Endodermal cell (in vitro differentiated cells): ENCODE measurements at regions not wholly inside any gene's neighbourhood (a gene's known extent, or its start where the extent isn't known, plus 50 kb on each side); places are given as distances from the start of the nearest gene placed in this dataset.

Experiments used
- DNase-seq: peaks from one replicate; pipeline ENCODE4 v3.0.0-alpha.2; 2017
- H3K27ac ChIP-seq: 2 replicates; pipeline ENCODE4 v1.5.1; 2013; ENCODE audit warnings: mild to moderate bottlenecking, low read depth, low read length, moderate library complexity
- H3K27me3 ChIP-seq: 2 replicates; pipeline ENCODE4 v1.6.1; 2013; ENCODE audit warnings: mild to moderate bottlenecking, low read length, moderate library complexity; ENCODE audit not compliant: insufficient read depth, control insufficient read depth, poor library complexity, severe bottlenecking
- H3K36me3 ChIP-seq: 2 replicates; pipeline ENCODE4 v1.7.0; 2013; ENCODE audit warnings: mild to moderate bottlenecking, low read length, moderate library complexity; ENCODE audit not compliant: control insufficient read depth, insufficient read depth
- H3K4me1 ChIP-seq: one replicate; pipeline ENCODE4 v1.7.0; 2013; ENCODE audit warnings: low read length; ENCODE audit not compliant: control insufficient read depth, insufficient read depth
- H3K4me3 ChIP-seq: 2 replicates; pipeline ENCODE4 v1.5.1; 2013; ENCODE audit warnings: mild to moderate bottlenecking, low read length, moderate library complexity
- H3K9ac ChIP-seq: 2 replicates; pipeline ENCODE4 v1.6.1; 2013; ENCODE audit warnings: mild to moderate bottlenecking, low read length, moderate library complexity; ENCODE audit not compliant: poor library complexity, severe bottlenecking; ENCODE audit errors: extremely low read depth
- H3K9me3 ChIP-seq: 2 replicates; pipeline ENCODE4 v1.6.1; 2013; ENCODE audit warnings: mild to moderate bottlenecking, low read length, moderate library complexity; ENCODE audit not compliant: control insufficient read depth
- H3K27ac Mint-ChIP-seq: 2 replicates; pipeline ENCODE4 v1.8.0; 2020; ENCODE audit warnings: mixed read lengths
- H3K27me3 Mint-ChIP-seq: 2 replicates; pipeline ENCODE4 v1.8.0; 2021; ENCODE audit warnings: mild to moderate bottlenecking, mixed read lengths; ENCODE audit not compliant: insufficient read depth
- H3K36me3 Mint-ChIP-seq: 2 replicates; pipeline ENCODE4 v1.8.0; 2020; ENCODE audit warnings: low read depth, mixed read lengths
- H3K4me1 Mint-ChIP-seq: 2 replicates; pipeline ENCODE4 v1.8.0; 2020; ENCODE audit warnings: mixed read lengths
- H3K4me3 Mint-ChIP-seq: 2 replicates; pipeline ENCODE4 v1.8.0; 2020; ENCODE audit warnings: mild to moderate bottlenecking, moderate library complexity, mixed read lengths
- H3K9me3 Mint-ChIP-seq: 2 replicates; pipeline ENCODE4 v1.8.0; 2020; ENCODE audit warnings: mild to moderate bottlenecking, mixed read lengths
- WGBS, 2 experiments: methylation state at CpG; one replicate each; pipeline versions ENCODE4 v1.1.5 to v1.1.7; 2013; ENCODE audit warnings: missing lambda C conversion rate in 2 of 2, mixed read lengths in 1 of 2; ENCODE audit not compliant: insufficient coverage in 1 of 2, insufficient read length in 1 of 2; 5-methylcytosine and 5-hydroxymethylcytosine counted together
- TF ChIP-seq, protein P1 (sequence below): fragments of 200-600 bp; sonication (generic); conservative IDR thresholded peaks from 2 replicates; pipeline ENCODE4 v1.5.0; 2021; ENCODE audit warnings: antibody characterized with exemption, mild to moderate bottlenecking

DNA sequence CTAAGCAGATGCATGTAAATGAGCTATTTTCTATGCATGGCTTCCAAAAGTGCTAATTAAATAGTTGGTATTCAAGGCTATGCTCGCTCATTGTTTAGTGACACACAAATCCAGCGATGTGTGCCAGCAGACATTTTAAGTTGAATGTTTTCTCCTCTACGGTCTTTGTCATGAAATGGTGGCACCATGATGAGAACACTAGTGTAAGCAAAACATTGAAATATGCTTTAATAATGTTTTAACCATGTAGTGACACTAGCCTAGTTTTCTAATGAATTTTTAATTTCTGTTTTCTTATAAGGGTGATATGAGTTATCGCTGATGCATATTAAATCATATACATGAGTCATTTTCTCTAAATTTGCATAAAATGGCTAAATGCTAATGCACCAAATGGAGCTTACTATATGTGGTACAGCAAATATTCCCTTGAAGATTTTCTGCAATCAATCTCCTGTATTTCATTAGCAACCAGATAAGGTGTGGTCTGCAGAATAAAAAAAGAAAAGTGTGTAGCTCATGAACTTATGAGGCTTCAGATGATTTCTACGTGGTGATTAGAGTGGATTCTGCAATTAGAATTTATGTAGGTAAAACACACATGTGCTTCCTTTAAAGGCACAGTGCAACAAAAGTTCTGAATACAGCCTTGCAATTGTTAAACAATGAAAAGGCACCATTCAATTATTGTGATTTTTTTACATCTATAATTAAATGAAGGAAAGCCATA is 226.6 kb downstream of the MEF2C start:
- Mint-ChIP-seq H3K4me3 (no peak overlapping the region), H3K9me3 (no peaks in the 10 kb centered on the region), H3K4me1 (peaks cover 10% of the 10 kb centered on the region), H3K36me3 (no peaks in the 10 kb centered on the region), H3K27ac (no peak overlapping the region), H3K27me3 (peaks cover 51% of the 10 kb centered on the region)
- Histone ChIP-seq H3K27me3 (peaks cover 60% of the 10 kb centered on the region), H3K9ac (no peak overlapping the region), H3K36me3 (no peaks in the 10 kb centered on the region), H3K4me3 (no peak overlapping the region), H3K27ac (peak overlapping the region; percentile 12), H3K4me1 (peaks cover 3% of the 10 kb centered on the region), H3K9me3 (no peaks in the 10 kb centered on the region)
- 52 to 85% methylated on average over 3 to 4 of the region's 5 CpGs for WGBS, 2 experiments
- TF ChIP-seq, protein P1, sequence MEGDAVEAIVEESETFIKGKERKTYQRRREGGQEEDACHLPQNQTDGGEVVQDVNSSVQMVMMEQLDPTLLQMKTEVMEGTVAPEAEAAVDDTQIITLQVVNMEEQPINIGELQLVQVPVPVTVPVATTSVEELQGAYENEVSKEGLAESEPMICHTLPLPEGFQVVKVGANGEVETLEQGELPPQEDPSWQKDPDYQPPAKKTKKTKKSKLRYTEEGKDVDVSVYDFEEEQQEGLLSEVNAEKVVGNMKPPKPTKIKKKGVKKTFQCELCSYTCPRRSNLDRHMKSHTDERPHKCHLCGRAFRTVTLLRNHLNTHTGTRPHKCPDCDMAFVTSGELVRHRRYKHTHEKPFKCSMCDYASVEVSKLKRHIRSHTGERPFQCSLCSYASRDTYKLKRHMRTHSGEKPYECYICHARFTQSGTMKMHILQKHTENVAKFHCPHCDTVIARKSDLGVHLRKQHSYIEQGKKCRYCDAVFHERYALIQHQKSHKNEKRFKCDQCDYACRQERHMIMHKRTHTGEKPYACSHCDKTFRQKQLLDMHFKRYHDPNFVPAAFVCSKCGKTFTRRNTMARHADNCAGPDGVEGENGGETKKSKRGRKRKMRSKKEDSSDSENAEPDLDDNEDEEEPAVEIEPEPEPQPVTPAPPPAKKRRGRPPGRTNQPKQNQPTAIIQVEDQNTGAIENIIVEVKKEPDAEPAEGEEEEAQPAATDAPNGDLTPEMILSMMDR, result no peak
- no peak for DNase-seq

DNA sequence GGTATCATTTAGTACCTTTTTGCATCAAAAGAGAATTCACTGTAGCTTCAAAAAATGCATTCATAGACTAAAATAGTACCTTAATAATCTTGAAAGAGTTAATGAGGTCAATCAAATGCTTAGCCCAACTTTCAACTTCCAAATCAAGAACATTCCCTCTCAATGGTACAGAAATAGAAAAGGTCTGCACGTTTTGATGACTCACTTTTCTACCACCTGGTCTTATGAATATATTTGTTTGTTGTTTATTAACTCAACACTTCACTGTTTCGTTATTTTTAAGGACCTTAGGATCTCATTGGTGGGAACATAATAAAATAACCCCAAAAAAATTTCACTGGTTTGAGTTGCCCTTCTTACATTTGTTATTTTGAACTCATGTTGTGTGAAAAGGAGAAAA is 229.5 kb downstream of the MEF2C start:
- Mint-ChIP-seq H3K27ac (no peak overlapping the region), H3K9me3 (no peaks in the 10 kb centered on the region), H3K4me1 (no peaks in the 10 kb centered on the region), H3K27me3 (peaks cover 25% of the 10 kb centered on the region), H3K36me3 (no peaks in the 10 kb centered on the region), H3K4me3 (no peak overlapping the region)
- Histone ChIP-seq H3K4me1 (no peaks in the 10 kb centered on the region), H3K36me3 (no peaks in the 10 kb centered on the region), H3K9ac (no peak overlapping the region), H3K4me3 (no peak overlapping the region), H3K27me3 (peaks cover 38% of the 10 kb centered on the region), H3K27ac (no peak overlapping the region), H3K9me3 (no peaks in the 10 kb centered on the region)
- WGBS, 2 experiments, result 88% methylated on average over 2 of the region's 2 CpGs; no CpG with 5 or more reads in 1 of the 2 experiments
- TF ChIP-seq, protein P1, result no peak
- DNase-seq, result no peak

DNA sequence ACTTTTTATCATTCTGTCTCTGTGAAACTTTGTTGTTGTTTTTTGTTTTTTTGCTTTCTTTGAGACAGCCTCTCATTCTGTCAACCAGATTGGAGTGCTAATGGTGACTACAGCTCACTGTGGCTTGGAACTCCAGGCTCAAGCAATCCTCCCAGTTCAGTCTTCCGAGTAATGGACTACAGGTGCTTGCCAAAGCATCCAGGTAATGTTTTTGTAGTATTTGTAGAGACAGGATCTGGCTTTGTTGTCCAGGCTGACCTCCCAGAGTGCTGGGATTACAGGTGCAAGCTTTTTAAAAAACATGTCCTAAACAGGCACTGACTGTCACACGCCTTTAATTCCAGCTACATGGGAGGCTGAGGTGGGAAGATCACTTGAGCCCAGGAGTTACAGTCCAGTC is 235.1 kb downstream of the MEF2C start:
- no peak overlapping the region for H3K27ac Mint-ChIP-seq
- H3K36me3 ChIP-seq, result no peaks in the 10 kb centered on the region
- no peak overlapping the region for H3K4me3 ChIP-seq
- DNase-seq, result no peak
- H3K36me3 Mint-ChIP-seq, result no peaks in the 10 kb centered on the region
- H3K27me3 ChIP-seq, result peaks cover 7% of the 10 kb centered on the region
- no peaks in the 10 kb centered on the region for H3K4me1 Mint-ChIP-seq
- no peak overlapping the region for H3K4me3 Mint-ChIP-seq
- no peaks in the 10 kb centered on the region for H3K4me1 ChIP-seq
- H3K27ac ChIP-seq, result no peak overlapping the region
- peaks cover 10% of the 10 kb centered on the region for H3K27me3 Mint-ChIP-seq
- TF ChIP-seq, protein P1, result no peak
- WGBS, 2 experiments, result 92 to 95% methylated on average over 2 of the region's 2 CpGs
- H3K9me3 ChIP-seq, result no peaks in the 10 kb centered on the region
- no peaks in the 10 kb centered on the region for H3K9me3 Mint-ChIP-seq
- no peak overlapping the region for H3K9ac ChIP-seq
